H9 (cell line): ENCODE measurements at regions not wholly inside any gene's neighbourhood (a gene's known extent, or its start where the extent isn't known, plus 50 kb on each side); places are given as distances from the start of the nearest gene placed in this dataset.

Source experiments
- DNase-seq: peaks from one replicate; pipeline ENCODE4 v3.0.0-alpha.2; 2017
- H2AFZ ChIP-seq: one replicate; pipeline ENCODE4 v1.6.1; 2013; ENCODE audit warnings: mild to moderate bottlenecking, low read length, control low read depth, moderate library complexity
- H2AK5ac ChIP-seq: 2 replicates; pipeline ENCODE4 v1.6.1; 2013; ENCODE audit warnings: low read length, control low read depth, mixed read lengths; ENCODE audit not compliant: insufficient read length
- H2BK120ac ChIP-seq: one replicate; pipeline ENCODE4 v1.6.1; 2013; ENCODE audit warnings: low read depth, mild to moderate bottlenecking, low read length, control low read depth, inconsistent platforms; ENCODE audit not compliant: poor library complexity, severe bottlenecking
- H2BK12ac ChIP-seq: 2 replicates; pipeline ENCODE4 v1.6.1; 2013; ENCODE audit warnings: low read length, control low read depth, mixed read lengths, low read depth; ENCODE audit not compliant: insufficient read length
- H2BK15ac ChIP-seq: 2 replicates; pipeline ENCODE4 v1.6.1; 2013; ENCODE audit warnings: low read depth, low read length, control low read depth
- H2BK20ac ChIP-seq: one replicate; pipeline ENCODE4 v1.6.1; 2013; ENCODE audit warnings: low read depth, mild to moderate bottlenecking, low read length, control low read depth, inconsistent platforms; ENCODE audit not compliant: poor library complexity, severe bottlenecking
- H2BK5ac ChIP-seq: 2 replicates; pipeline ENCODE4 v1.6.1; 2013; ENCODE audit warnings: low read length, control low read depth, mixed read lengths; ENCODE audit not compliant: insufficient read length
- H3K14ac ChIP-seq: 2 replicates; pipeline ENCODE4 v1.6.1; 2013; ENCODE audit warnings: low read length, control low read depth; ENCODE audit not compliant: insufficient read depth
- H3K18ac ChIP-seq: 2 replicates; pipeline ENCODE4 v1.6.1; 2013; ENCODE audit warnings: low read depth, mild to moderate bottlenecking, mixed read lengths, low read length, control low read depth; ENCODE audit not compliant: insufficient read length
- H3K23ac ChIP-seq: 2 replicates; pipeline ENCODE4 v1.6.1; 2013; ENCODE audit warnings: low read length, control low read depth, mixed read lengths, low read depth; ENCODE audit not compliant: insufficient read length
- H3K23me2 ChIP-seq: 2 replicates; pipeline ENCODE4 v1.6.1; 2013; ENCODE audit warnings: low read depth, mild to moderate bottlenecking, mixed read lengths, low read length, control low read depth; ENCODE audit not compliant: insufficient read length, poor library complexity, severe bottlenecking
- H3K27ac ChIP-seq: 2 replicates; pipeline ENCODE4 v1.5.1; 2013; ENCODE audit warnings: low read length, control low read depth, mixed read lengths, low read depth; ENCODE audit not compliant: insufficient read length
- H3K27me3 ChIP-seq: 2 replicates; pipeline ENCODE4 v1.6.1; 2013; ENCODE audit warnings: low read length, control low read depth, inconsistent platforms; ENCODE audit not compliant: insufficient read depth
- H3K4ac ChIP-seq: 2 replicates; pipeline ENCODE4 v1.6.1; 2013; ENCODE audit warnings: low read depth, mild to moderate bottlenecking, control low read depth, inconsistent platforms, low read length, moderate library complexity
- H3K4me1 ChIP-seq: 2 replicates; pipeline ENCODE4 v1.6.1; 2013; ENCODE audit warnings: low read length, control low read depth, inconsistent platforms; ENCODE audit not compliant: insufficient read depth
- H3K4me2 ChIP-seq: 2 replicates; pipeline ENCODE4 v1.6.1; 2013; ENCODE audit warnings: low read length, control low read depth, mixed read lengths; ENCODE audit not compliant: insufficient read length, insufficient read depth
- H3K56ac ChIP-seq: 2 replicates; pipeline ENCODE4 v1.6.1; 2013; ENCODE audit warnings: low read depth, mild to moderate bottlenecking, mixed read lengths, low read length, control low read depth; ENCODE audit not compliant: insufficient read length
- H3K79me1 ChIP-seq: 2 replicates; pipeline ENCODE4 v1.6.1; 2013; ENCODE audit warnings: low read depth, mild to moderate bottlenecking, moderate library complexity, low read length, control low read depth, inconsistent platforms; ENCODE audit not compliant: insufficient read depth, poor library complexity, severe bottlenecking
- H3K79me2 ChIP-seq: 2 replicates; pipeline ENCODE4 v1.6.1; 2013; ENCODE audit warnings: low read length, control low read depth, inconsistent platforms; ENCODE audit not compliant: insufficient read depth
- H3K9ac ChIP-seq: 2 replicates; pipeline ENCODE4 v1.6.1; 2013; ENCODE audit warnings: low read length, control low read depth, mixed read lengths; ENCODE audit not compliant: insufficient read length; ENCODE audit errors: extremely low read depth
- H3K9me3 ChIP-seq: one replicate; pipeline ENCODE4 v1.6.1; 2013; ENCODE audit warnings: low read depth, low read length, inconsistent platforms; ENCODE audit not compliant: control insufficient read depth
- H3T11ph ChIP-seq: one replicate; pipeline ENCODE4 v1.6.1; 2013; ENCODE audit warnings: mild to moderate bottlenecking, low read length, control low read depth, inconsistent platforms
- H4K20me1 ChIP-seq: one replicate; pipeline ENCODE4 v1.6.1; 2013; ENCODE audit not compliant: control insufficient read depth, insufficient read length, insufficient read depth
- H4K5ac ChIP-seq: 2 replicates; pipeline ENCODE4 v1.6.1; 2013; ENCODE audit warnings: low read depth, mild to moderate bottlenecking, mixed read lengths, low read length, control low read depth; ENCODE audit not compliant: insufficient read length
- H4K8ac ChIP-seq: replicated peaks from 2 replicates; pipeline ENCODE4 v1.6.1; 2013; ENCODE audit warnings: low read length, control low read depth, mixed read lengths, low read depth; ENCODE audit not compliant: insufficient read length
- H4K91ac ChIP-seq: 2 replicates; pipeline ENCODE4 v1.6.1; 2013; ENCODE audit warnings: low read depth, mild to moderate bottlenecking, moderate library complexity, mixed read lengths, low read length, control low read depth; ENCODE audit not compliant: insufficient read length
- H3K27ac Mint-ChIP-seq, 3 experiments: 2 replicates in 2 of 3; 3 replicates in 1 of 3; pipeline ENCODE4 v1.8.0; 2020 to 2021; ENCODE audit warnings: mixed read lengths in 3 of 3, mild to moderate bottlenecking in 1 of 3, moderate library complexity in 1 of 3
- H3K27me3 Mint-ChIP-seq: 2 replicates; pipeline ENCODE4 v1.8.0; 2021; ENCODE audit warnings: low read depth, mild to moderate bottlenecking, moderate library complexity, mixed read lengths
- H3K36me3 Mint-ChIP-seq, 3 experiments: 2 replicates in 2 of 3; 3 replicates in 1 of 3; pipeline ENCODE4 v1.8.0; 2020 to 2021; ENCODE audit warnings: low read depth in 3 of 3, mixed read lengths in 3 of 3; ENCODE audit not compliant: insufficient read depth in 1 of 3
- H3K4me1 Mint-ChIP-seq, 2 experiments: 2 replicates each; pipeline ENCODE4 v1.8.0; 2020; ENCODE audit warnings: mixed read lengths in 2 of 2
- H3K4me3 Mint-ChIP-seq, 2 experiments: 2 replicates in 1 of 2; 3 replicates in 1 of 2; pipeline ENCODE4 v1.8.0; 2020 to 2021; ENCODE audit warnings: mild to moderate bottlenecking in 2 of 2, mixed read lengths in 2 of 2, moderate library complexity in 1 of 2
- H3K9me3 Mint-ChIP-seq, 2 experiments: 2 replicates in 1 of 2; 3 replicates in 1 of 2; pipeline ENCODE4 v1.8.0; 2020; ENCODE audit warnings: mild to moderate bottlenecking in 2 of 2, mixed read lengths in 2 of 2, moderate library complexity in 1 of 2
- CTCF ChIP-seq: fragments of 200-600 bp; sonication (generic); conservative IDR thresholded peaks from 3 replicates; pipeline ENCODE4 v1.8.0; 2021; ENCODE audit warnings: antibody characterized with exemption, mild to moderate bottlenecking
- WGBS: extraction: QIAGEN DNeasy Blood & Tissue Kit; methylation state at CpG from one replicate; pipeline ENCODE4 v1.1.7; 2013; ENCODE audit warnings: missing lambda C conversion rate, low lambda C conversion rate, mixed read lengths; ENCODE audit not compliant: insufficient read length; ENCODE audit errors: extremely low coverage; 5-methylcytosine and 5-hydroxymethylcytosine counted together

GRCh38 chr7:131911112-131911511 is 354.7 kb upstream of the PODXL start:
- no peak overlapping the region for H2BK15ac ChIP-seq

More at GRCh38 chr7:131911112-131911511, 354.7 kb upstream of the PODXL start:
- no peaks in the 10 kb centered on the region for H3K23me2 ChIP-seq
- H3K79me2 ChIP-seq: no peaks in the 10 kb centered on the region
- H3K56ac ChIP-seq: no peak overlapping the region
- H4K5ac ChIP-seq: no peak overlapping the region
- no peak overlapping the region for H2BK12ac ChIP-seq
- H3K4ac ChIP-seq: no peak overlapping the region
- WGBS: no CpG with 5 or more reads among the region's 2 CpGs
- H3K9me3 ChIP-seq: no peaks in the 10 kb centered on the region
- H2AFZ ChIP-seq: no peak overlapping the region
- no peak for TF ChIP-seq CTCF
- H3T11ph ChIP-seq: no peak overlapping the region
- no peak overlapping the region for H3K23ac ChIP-seq
- H3K27ac ChIP-seq: no peak overlapping the region
- no peak overlapping the region for H3K27ac Mint-ChIP-seq
- H2BK120ac ChIP-seq: no peak overlapping the region
- H3K27me3 ChIP-seq: no peaks in the 10 kb centered on the region; the same call in 1 of the 2 replicates
- no peak overlapping the region for H4K91ac ChIP-seq
- no peaks in the 10 kb centered on the region for H3K4me1 ChIP-seq
- peaks cover 0 to 5% of the 10 kb centered on the region in 2 experiments; a peak in 2 of 5 replicates for H3K9me3 Mint-ChIP-seq
- H4K8ac ChIP-seq: no peak overlapping the region
- H3K79me1 ChIP-seq: no peaks in the 10 kb centered on the region
- H3K4me1 Mint-ChIP-seq: peaks cover 0 to 3% of the 10 kb centered on the region in 2 experiments; a peak in 1 of 4 replicates
- H3K18ac ChIP-seq: no peak overlapping the region
- H4K20me1 ChIP-seq: no peaks in the 10 kb centered on the region
- H3K14ac ChIP-seq: no peak overlapping the region
- no peak overlapping the region for H3K9ac ChIP-seq
- H3K27me3 Mint-ChIP-seq: peaks cover 19% of the 10 kb centered on the region
- H3K4me3 Mint-ChIP-seq: no peak overlapping the region
- no peak overlapping the region for H2AK5ac ChIP-seq
- DNase-seq: no peak
- H3K4me2 ChIP-seq: no peak overlapping the region
- H3K36me3 Mint-ChIP-seq: peaks cover 0 to 5% (median 0%) of the 10 kb centered on the region in 3 experiments; a peak in 2 of 7 replicates
- no peak overlapping the region for H2BK20ac ChIP-seq
- H2BK5ac ChIP-seq: no peak overlapping the region
